Sigmoid colon (tissue), 6 donors: ENCODE measurements at regions not wholly inside any gene's neighbourhood (a gene's known extent, or its start where the extent isn't known, plus 50 kb on each side); places are given as distances from the start of the nearest gene placed in this dataset.
"Not testable (repeated sequence)": the region's sequence is repeated elsewhere in the genome, so short reads cannot be mapped to it uniquely, and the experiment has no call there.

Experiments
- DNase-seq: peaks from one replicate; pipeline ENCODE4 v3.0.0-alpha.2; 2019
- H3K27ac ChIP-seq, 4 donors: fragments of 200-600 bp; sonication (generic); one replicate each; pipeline ENCODE4 v1.5.1; 2016 to 2019; ENCODE audit warnings: mild to moderate bottlenecking in 1 of 4
- H3K27me3 ChIP-seq, 3 donors: fragments of 200-600 bp; sonication (generic); one replicate each; pipeline ENCODE4 v1.5.1; 2019; ENCODE audit warnings: mild to moderate bottlenecking in 1 of 3
- H3K36me3 ChIP-seq, 4 donors: fragments of 200-600 bp; sonication (generic); one replicate each; pipeline ENCODE4 v1.5.1; 2016 to 2019
- H3K4me1 ChIP-seq, 4 donors: fragments of 200-600 bp; sonication (generic); one replicate each; pipeline ENCODE4 v1.5.1; 2017 to 2019
- H3K4me3 ChIP-seq, 4 donors: fragments of 200-600 bp; sonication (generic); one replicate each; pipeline ENCODE4 v1.5.1; 2017 to 2019; ENCODE audit warnings: mild to moderate bottlenecking in 2 of 4, moderate library complexity in 1 of 4
- H3K9me3 ChIP-seq, 4 donors: fragments of 200-600 bp in 3 of 4; sonication (generic) in 3 of 4; one replicate each; pipeline versions ENCODE4 v1.5.1 to v1.6.1; 2013 to 2019
- CTCF ChIP-seq, 4 experiments: fragments of 450-650 bp in 3 of 4; fragments of 200-600 bp in 1 of 4; IDR thresholded peaks; one replicate each; pipeline ENCODE4 v1.5.1; 2016 to 2019; ENCODE audit warnings: antibody characterized with exemption in 4 of 4, mild to moderate bottlenecking in 3 of 4, moderate library complexity in 2 of 4
- EP300 ChIP-seq, 4 donors: sonication (generic); formaldehyde crosslinking; IDR thresholded peaks; one replicate each; pipeline ENCODE4 v1.6.1; 2017; ENCODE audit warnings: antibody characterized with exemption in 4 of 4
- POLR2A ChIP-seq, 2 donors: fragments of 450-650 bp; IDR thresholded peaks; one replicate each; pipeline ENCODE4 v1.6.1; 2016; ENCODE audit warnings: antibody characterized with exemption in 2 of 2, mild to moderate bottlenecking in 2 of 2, moderate library complexity in 2 of 2
- POLR2AphosphoS5 ChIP-seq, 4 donors: sonication (generic); formaldehyde crosslinking; IDR thresholded peaks; one replicate each; pipeline ENCODE4 v1.6.1; 2017; ENCODE audit warnings: antibody characterized with exemption in 4 of 4
- WGBS, 2 donors: extraction: QIAGEN DNeasy Blood & Tissue Kit; methylation state at CpG; one replicate each; pipeline ENCODE4 v1.1.7; 2013; 5-methylcytosine and 5-hydroxymethylcytosine counted together
- intact Hi-C: fragments of 100-400 bp; cut with DNase I; formaldehyde crosslinking; loops from one replicate; pipeline ENCODE4 v1.15.1; 2023
- donor health status: healthy with polysubstance abuse.
- donor health status: healthy.

DNA sequence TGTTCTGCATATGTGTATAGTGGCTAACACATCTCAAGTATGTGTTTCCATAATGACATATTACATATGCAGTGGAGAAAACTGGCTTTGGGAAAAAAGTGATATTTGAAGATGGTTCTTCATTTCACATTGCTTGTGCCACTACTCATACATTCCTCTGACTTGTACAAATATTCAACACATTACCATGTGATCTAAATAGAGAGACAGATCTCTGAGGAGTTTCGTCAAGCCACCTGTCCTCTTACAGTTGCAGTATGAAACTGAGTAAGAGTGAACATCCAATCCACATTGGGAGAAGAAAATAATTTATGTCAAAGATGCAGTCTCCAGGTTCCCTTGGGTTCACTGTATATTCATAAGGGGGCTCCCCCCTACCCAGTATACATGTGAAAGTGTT, 123.9 kb downstream of the KDR start:
- DNase-seq: no peak
- TF ChIP-seq POLR2A (IDR thresholded peaks at IDR 0.05) (no peak), CTCF (IDR thresholded peaks at IDR 0.05) (no peak), EP300 (IDR thresholded peaks at IDR 0.05) (no peak), POLR2AphosphoS5 (IDR thresholded peaks at IDR 0.05) (no peak)
- Histone ChIP-seq H3K4me3 (no peak overlapping the region), H3K36me3 (no peaks in the 10 kb centered on the region), H3K4me1 (no peaks in the 10 kb centered on the region), H3K9me3 (no peaks in the 10 kb centered on the region), H3K27ac (no peak overlapping the region), H3K27me3 (no peaks in the 10 kb centered on the region)
- 60 to 72% methylated on average over 1 of the region's 1 CpG for WGBS, 2 donors
- intact Hi-C loops: no loop called here

DNA sequence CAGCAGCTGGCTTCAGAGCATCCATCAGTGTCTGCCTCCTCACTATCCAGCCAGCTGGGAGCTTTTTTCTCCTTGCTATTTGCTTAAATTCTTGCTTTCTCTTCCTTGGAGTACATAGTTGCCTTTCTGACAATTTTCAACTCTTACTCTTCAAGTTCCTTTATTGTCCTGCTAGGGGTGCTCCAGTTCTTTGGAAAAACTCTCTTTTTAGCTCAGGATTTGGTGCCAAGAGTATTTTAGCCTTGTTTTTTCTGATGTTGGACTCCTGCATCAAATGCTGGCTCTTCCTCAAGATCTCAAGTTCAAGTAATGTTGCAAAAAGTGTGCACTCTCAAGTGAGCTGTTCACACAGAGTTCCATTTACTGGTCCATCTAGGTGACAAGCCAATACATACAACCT, 126.4 kb downstream of the KDR start:
- no peaks in the 10 kb centered on the region for H3K36me3 ChIP-seq
- intact Hi-C loops: no loop called here
- DNase-seq: no peak
- H3K4me3 ChIP-seq: no peak overlapping the region
- no peaks in the 10 kb centered on the region for H3K27me3 ChIP-seq
- TF ChIP-seq POLR2A (IDR thresholded peaks at IDR 0.05): no peak
- TF ChIP-seq EP300 (IDR thresholded peaks at IDR 0.05): no peak
- TF ChIP-seq POLR2AphosphoS5 (IDR thresholded peaks at IDR 0.05): no peak
- TF ChIP-seq CTCF (IDR thresholded peaks at IDR 0.05): no peak
- no peaks in the 10 kb centered on the region for H3K4me1 ChIP-seq
- H3K9me3 ChIP-seq: no peaks in the 10 kb centered on the region
- no peak overlapping the region for H3K27ac ChIP-seq

DNA sequence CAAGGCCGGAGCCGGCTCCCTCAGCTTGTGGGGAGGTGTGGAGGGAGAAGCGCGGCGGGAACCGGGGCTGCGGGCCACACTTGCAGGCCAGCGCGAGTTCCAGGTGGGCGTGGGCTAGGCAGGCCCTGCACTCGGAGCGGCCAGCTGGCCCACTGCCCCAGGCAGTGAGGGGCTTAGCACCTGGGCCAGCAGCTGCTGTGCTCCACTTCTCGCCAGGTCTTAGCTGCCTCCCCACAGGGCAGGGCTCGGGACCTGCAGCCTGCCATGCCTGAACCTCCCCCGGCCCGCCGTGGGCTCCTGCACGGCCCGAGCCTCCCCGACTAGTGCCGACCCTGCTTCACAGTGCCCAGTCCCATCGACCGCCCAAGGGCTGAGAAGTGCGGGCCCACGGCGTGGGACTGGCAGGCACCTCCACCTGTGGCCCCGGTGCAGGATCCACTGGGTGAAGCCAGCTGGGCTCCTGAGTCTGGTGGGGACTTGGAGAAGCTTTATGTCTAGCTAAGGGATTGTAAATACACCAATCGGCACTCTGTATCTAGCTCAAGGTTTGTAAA, 131.8 kb downstream of the KDR start:
- H3K36me3 ChIP-seq, DNase-seq, H3K9me3 ChIP-seq, H3K4me3 ChIP-seq, intact Hi-C loops, H3K4me1 ChIP-seq, H3K27ac ChIP-seq, H3K27me3 ChIP-seq: not testable (repeated sequence)
- whole genome bisulfite sequencing, 2 donors: 91 to 93% methylated on average over 28 of the region's 28 CpGs

GRCh38 chr4:54992266-54992665, 133.1 kb downstream of the KDR start:
- H3K27ac ChIP-seq: no peak overlapping the region
- intact Hi-C loops: no loop called here
- no peaks in the 10 kb centered on the region for H3K4me1 ChIP-seq
- TF ChIP-seq CTCF (IDR thresholded peaks at IDR 0.05) (no peak), POLR2AphosphoS5 (IDR thresholded peaks at IDR 0.05) (no peak), EP300 (IDR thresholded peaks at IDR 0.05) (no peak), POLR2A (IDR thresholded peaks at IDR 0.05) (no peak)
- H3K4me3 ChIP-seq: no peak overlapping the region
- WGBS, 2 donors: 68 to 75% methylated on average over 1 of the region's 1 CpG
- DNase-seq: no peak
- no peaks in the 10 kb centered on the region for H3K36me3 ChIP-seq
- peaks cover 0 to 6% (median 2%) of the 10 kb centered on the region in 4 donors for H3K9me3 ChIP-seq
- no peaks in the 10 kb centered on the region for H3K27me3 ChIP-seq

DNA sequence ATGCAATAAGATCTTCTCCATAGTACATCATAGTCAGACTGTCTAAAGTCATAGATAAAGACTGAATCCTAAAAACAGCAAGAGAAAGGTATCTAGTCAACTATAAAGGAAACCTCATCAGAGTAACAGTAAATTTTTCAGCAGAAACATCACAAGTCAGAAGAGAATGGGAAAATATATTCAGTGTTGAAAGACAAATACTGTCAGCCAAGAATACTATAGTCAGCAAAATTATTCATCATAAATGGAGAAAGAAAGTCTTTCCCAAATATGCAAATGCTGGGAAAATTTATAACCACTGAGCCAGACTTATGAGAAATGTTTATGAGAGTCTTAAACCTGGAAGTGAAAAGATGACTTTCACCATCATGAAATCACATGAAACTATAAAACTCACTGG, 136.7 kb downstream of the KDR start:
- Histone ChIP-seq H3K27ac (no peak overlapping the region), H3K27me3 (no peaks in the 10 kb centered on the region), H3K4me3 (no peak overlapping the region), H3K4me1 (no peaks in the 10 kb centered on the region), H3K9me3 (peaks cover 0 to 7% (median 3%) of the 10 kb centered on the region in 4 donors), H3K36me3 (no peaks in the 10 kb centered on the region)
- TF ChIP-seq CTCF (IDR thresholded peaks at IDR 0.05) (no peak), POLR2AphosphoS5 (IDR thresholded peaks at IDR 0.05) (no peak), EP300 (IDR thresholded peaks at IDR 0.05) (no peak)
- intact Hi-C loops: no loop called here
- DNase-seq: no peak
